OCI-LY7 (cell line): ENCODE measurements at regions not wholly inside any gene's neighbourhood (a gene's known extent, or its start where the extent isn't known, plus 50 kb on each side); places are given as distances from the start of the nearest gene placed in this dataset.

Experiments
- BruUV-seq: library from RNA; stranded (reverse); fragments of 400-500 nt; replicated peaks from 2 replicates; lab custom pipeline; 2021; lab: Mats Ljungman, UMichigan
- CTCF ChIA-PET: fragments of 300-600 bp; sonication (Branson Sonifier 250); formaldehyde crosslinking; loops from one replicate; lab custom pipeline; 2022; ENCODE audit warnings: antibody characterized with exemption; ENCODE audit not compliant: unreplicated experiment; lab: Charles Lee
- POLR2A ChIA-PET: fragments of 300-600 bp; sonication (Branson Sonifier 250); formaldehyde crosslinking; loops from one replicate; lab custom pipeline; 2022; ENCODE audit warnings: antibody characterized with exemption; lab: Charles Lee
- DNase-seq: peaks from one replicate; pipeline ENCODE4 v3.0.0-alpha.2; 2015; ENCODE audit warnings: low spot score
- H2AFZ ChIP-seq: fragments of 200-600 bp; sonication (generic), shearing (Covaris generic); 2 replicates; pipeline ENCODE4 v1.6.1; 2014; ENCODE audit warnings: mild to moderate bottlenecking, antibody characterized with exemption, low read length, moderate library complexity
- H3K27ac ChIP-seq: fragments of 200-600 bp; sonication (generic); 2 replicates; pipeline ENCODE4 v1.5.1; 2014; ENCODE audit warnings: mixed run types, low read depth, mild to moderate bottlenecking, moderate library complexity, low read length, inconsistent platforms; ENCODE audit not compliant: poor library complexity, severe bottlenecking
- H3K36me3 ChIP-seq: fragments of 200-600 bp; sonication (generic); 2 replicates; pipeline ENCODE4 v1.6.1; 2014; ENCODE audit warnings: mild to moderate bottlenecking, antibody characterized with exemption, low read length, moderate library complexity, mixed read lengths; ENCODE audit not compliant: insufficient read depth
- H3K4me1 ChIP-seq: fragments of 200-600 bp; sonication (generic); 2 replicates; pipeline ENCODE4 v1.5.1; 2014; ENCODE audit warnings: mild to moderate bottlenecking, low read length; ENCODE audit not compliant: insufficient read depth, poor library complexity, severe bottlenecking
- H3K4me2 ChIP-seq: fragments of 200-600 bp; sonication (generic); 2 replicates; pipeline ENCODE4 v1.6.1; 2014; ENCODE audit warnings: mild to moderate bottlenecking, low read length
- H3K4me3 ChIP-seq: fragments of 200-600 bp; sonication (generic); 2 replicates; pipeline ENCODE4 v1.5.1; 2014; ENCODE audit warnings: mild to moderate bottlenecking, low read depth, low read length; ENCODE audit not compliant: poor library complexity, severe bottlenecking
- H3K79me2 ChIP-seq: fragments of 200-600 bp; sonication (generic); 2 replicates; pipeline ENCODE4 v1.6.1; 2016; ENCODE audit warnings: low read depth, mild to moderate bottlenecking, low read length, moderate library complexity, mixed read lengths; ENCODE audit not compliant: insufficient read depth
- H3K9me2 ChIP-seq: fragments of 200-600 bp; sonication (generic); 2 replicates; pipeline ENCODE4 v1.6.1; 2016; ENCODE audit warnings: mild to moderate bottlenecking, low read length, mixed read lengths; ENCODE audit not compliant: insufficient read depth
- H3K9me3 ChIP-seq: fragments of 200-600 bp; sonication (generic); 2 replicates; pipeline ENCODE4 v1.6.1; 2014; ENCODE audit warnings: mild to moderate bottlenecking, mixed run types, low read length, mixed read lengths
- H4K20me1 ChIP-seq: fragments of 200-600 bp; sonication (generic); 2 replicates; pipeline ENCODE4 v1.6.1; 2014; ENCODE audit warnings: mild to moderate bottlenecking, antibody characterized with exemption, low read length, moderate library complexity, mixed read lengths; ENCODE audit not compliant: insufficient read depth
- CTCF ChIP-seq: fragments of 200-600 bp; sonication (generic); conservative IDR thresholded peaks from 2 replicates; pipeline ENCODE4 v1.5.1; 2014; ENCODE audit warnings: mild to moderate bottlenecking, antibody characterized with exemption, low read length, moderate library complexity, mixed read lengths
- EZH2phosphoT487 ChIP-seq: fragments of 200-600 bp; sonication (generic); IDR thresholded peaks from 2 replicates; pipeline ENCODE4 v1.6.1; 2018; ENCODE audit warnings: low read depth, borderline replicate concordance, mild to moderate bottlenecking, mixed run types, antibody characterized with exemption, low read length, moderate library complexity, mixed read lengths
- intact Hi-C: fragments of 100-400 bp; cut with micrococcal nuclease; formaldehyde crosslinking; loops from one replicate; pipeline ENCODE4 v1.10.0; 2022; ENCODE audit not compliant: unreplicated experiment

DNA sequence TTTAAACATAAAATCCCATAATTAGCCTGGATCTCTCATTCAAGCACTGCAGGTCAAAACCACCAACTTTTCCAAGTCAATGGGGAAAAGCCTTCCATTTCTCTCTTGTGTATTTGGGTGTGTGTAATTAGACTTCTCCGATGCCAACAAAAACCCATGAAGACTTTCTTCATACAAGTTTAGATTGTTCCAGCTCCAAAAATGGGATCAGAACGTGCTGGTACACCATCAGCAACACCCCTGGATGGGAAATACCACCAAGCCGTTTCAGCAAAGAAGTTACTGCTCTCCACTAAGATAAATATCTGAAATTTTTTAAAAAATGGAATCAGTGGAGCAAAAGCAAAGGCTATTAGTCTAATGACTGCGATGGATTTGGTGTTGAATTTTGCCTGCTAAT is 837.3 kb upstream of the SOX9 start:
- BruUV-seq = no TSS peak
- ChIA-PET CTCF (no interaction called here), POLR2A (no interaction called here)
- Histone ChIP-seq H3K36me3 (no peaks in the 10 kb centered on the region), H3K4me3 (no peak overlapping the region), H4K20me1 (no peaks in the 10 kb centered on the region), H3K4me1 (no peaks in the 10 kb centered on the region), H3K79me2 (no peaks in the 10 kb centered on the region), H3K9me2 (0 out of 2 replicates have a peak, but pooled peaks cover 4% of the 10 kb centered on the region), H3K27ac (no peak overlapping the region), H3K4me2 (no peak overlapping the region), H3K9me3 (no peaks in the 10 kb centered on the region), H2AFZ (no peak overlapping the region)
- TF ChIP-seq CTCF (no peak), EZH2phosphoT487 (no peak)
- DNase-seq = no peak
- intact Hi-C loops = no loop called here

DNA sequence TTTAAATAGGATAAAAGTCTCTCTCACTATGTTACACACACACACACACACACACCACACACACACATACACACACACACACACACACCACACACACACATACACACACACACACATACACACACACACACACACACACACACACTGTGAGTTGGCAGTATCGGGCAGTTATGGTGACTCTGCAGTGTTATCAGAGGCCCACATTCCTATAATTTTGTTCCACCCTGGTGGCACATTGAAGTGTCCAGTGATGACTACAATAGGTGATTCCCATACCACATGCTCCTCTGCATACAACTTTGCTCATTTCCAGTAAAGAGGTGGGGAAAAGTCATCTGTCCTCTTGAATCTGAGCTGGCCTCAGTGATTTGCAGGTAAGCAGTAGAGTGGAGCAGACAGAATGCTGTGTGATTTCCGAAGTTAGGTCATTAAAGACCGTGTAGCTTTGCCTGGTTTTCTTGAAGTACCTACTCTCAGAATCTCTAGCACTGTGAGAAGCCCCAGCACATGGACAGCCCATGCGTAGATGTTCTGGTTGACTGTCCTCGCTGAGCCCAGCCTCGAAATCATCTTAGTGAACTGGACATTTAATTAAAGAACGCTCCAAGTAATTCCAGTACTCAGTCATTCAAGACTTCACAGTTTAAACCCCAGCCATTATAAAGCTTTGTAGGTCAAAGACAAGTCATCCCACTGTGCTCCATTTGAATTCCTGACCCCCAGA is 836.6 kb upstream of the SOX9 start:
- no peak for DNase-seq
- Histone ChIP-seq H3K27ac (no peak overlapping the region), H4K20me1 (no peaks in the 10 kb centered on the region), H3K79me2 (no peaks in the 10 kb centered on the region), H3K4me3 (no peak overlapping the region), H3K9me3 (no peaks in the 10 kb centered on the region), H3K4me2 (no peak overlapping the region), H2AFZ (no peak overlapping the region), H3K36me3 (no peaks in the 10 kb centered on the region), H3K9me2 (0 out of 2 replicates have a peak, but pooled peaks cover 4% of the 10 kb centered on the region), H3K4me1 (no peaks in the 10 kb centered on the region)
- ChIA-PET CTCF (no interaction called here), POLR2A (no interaction called here)
- TF ChIP-seq EZH2phosphoT487 (no peak), CTCF (no peak)
- intact Hi-C loops = no loop called here
- BruUV-seq = no TSS peak

DNA sequence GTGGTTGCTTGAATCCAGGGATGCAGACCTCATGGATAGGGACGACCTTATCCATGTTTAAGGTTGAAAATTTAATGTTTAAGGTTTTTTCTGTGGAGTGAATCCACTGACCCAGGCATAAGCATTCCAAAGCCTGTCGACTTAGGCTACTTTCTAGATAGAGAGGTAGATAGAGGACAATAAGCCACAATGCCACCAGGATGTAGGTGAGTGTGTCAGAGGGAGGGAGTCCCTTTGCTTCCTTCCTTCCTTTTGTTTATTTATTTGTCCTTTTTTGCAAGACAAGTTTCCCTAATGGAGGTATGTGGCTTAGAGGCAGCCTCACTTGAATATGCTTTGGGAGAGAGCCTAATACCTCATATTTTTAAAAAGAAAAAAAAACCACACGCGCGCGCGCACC is 834.2 kb upstream of the SOX9 start:
- H3K4me3 ChIP-seq = no peak overlapping the region
- no peak overlapping the region for H3K27ac ChIP-seq
- no peak overlapping the region for H3K4me2 ChIP-seq
- TF ChIP-seq CTCF = no peak
- TF ChIP-seq EZH2phosphoT487 = no peak
- H4K20me1 ChIP-seq = no peaks in the 10 kb centered on the region
- 0 out of 2 replicates have a peak, but pooled peaks cover 4% of the 10 kb centered on the region for H3K9me2 ChIP-seq
- DNase-seq = no peak
- no peaks in the 10 kb centered on the region for H3K36me3 ChIP-seq
- intact Hi-C loops = no loop called here
- H3K9me3 ChIP-seq = no peaks in the 10 kb centered on the region
- no TSS peak for BruUV-seq
- no peaks in the 10 kb centered on the region for H3K79me2 ChIP-seq
- ChIA-PET POLR2A (no interaction called here), CTCF (no interaction called here)
- H3K4me1 ChIP-seq = no peaks in the 10 kb centered on the region
- H2AFZ ChIP-seq = no peak overlapping the region
